ENCODE measurements at regions not wholly inside any gene's neighbourhood (a gene's known extent, or its start where the extent isn't known, plus 50 kb on each side); places are given as distances from the start of the nearest gene placed in this dataset.

GRCh38 chr7:142407939-142408570 lies 150.2 kb upstream of the PRSS58 start:
- no peak overlapping the region for H3K4me3 Mint-ChIP-seq
- no peak overlapping the region for H3K27ac ChIP-seq (ENCODE audit: low read depth)
- H4K20me1 ChIP-seq (replicated peaks; ENCODE audit: insufficient read depth) = no peaks in the 10 kb centered on the region
- H3K27ac Mint-ChIP-seq = no peak overlapping the region; the same call in 1 of the 2 replicates
- DNase-seq (ENCODE audit: low spot score) = no peak
- H3K36me3 Mint-ChIP-seq (ENCODE audit: low read depth) = no peaks in the 10 kb centered on the region
- peaks cover 2% of the 10 kb centered on the region for H3K27me3 Mint-ChIP-seq (ENCODE audit: insufficient read depth, low read depth, poor library complexity)
- no peak overlapping the region for H3K4me3 ChIP-seq
- H3K4me1 ChIP-seq (ENCODE audit: insufficient read depth) = no peaks in the 10 kb centered on the region
- no peaks in the 10 kb centered on the region for H3K27me3 ChIP-seq (ENCODE audit: insufficient read depth)
- H3K36me3 ChIP-seq (ENCODE audit: insufficient read depth) = no peaks in the 10 kb centered on the region
- no peaks in the 10 kb centered on the region for H3K9me2 ChIP-seq (ENCODE audit: insufficient read depth)
- TF ChIP-seq CREB1 (CRISPR knock-in tag; IDR thresholded peaks at IDR 0.05; ENCODE audit: low read depth) (no peak), ETS1 (IDR thresholded peaks at IDR 0.05) (no peak), EZH2 (IDR thresholded peaks at IDR 0.05; ENCODE audit: low read depth, unreplicated experiment) (no peak), POLR2AphosphoS5 (IDR thresholded peaks at IDR 0.05; ENCODE audit: low read depth) (no peak), STAT1 (IDR thresholded peaks at IDR 0.05; ENCODE audit: unreplicated experiment) (no peak), EZH2phosphoT487 (IDR thresholded peaks at IDR 0.05; ENCODE audit: unreplicated experiment) (no peak), JUNB (IDR thresholded peaks at IDR 0.05; ENCODE audit: unreplicated experiment) (no peak), ZNF331 (CRISPR knock-in tag; IDR thresholded peaks at IDR 0.05; ENCODE audit: low read depth) (no peak), ZNF114 (CRISPR knock-in tag; IDR thresholded peaks at IDR 0.05) (no peak), NANOG (IDR thresholded peaks at IDR 0.05; ENCODE audit: borderline replicate concordance) (no peak)
- TF ChIP-seq, protein P1, sequence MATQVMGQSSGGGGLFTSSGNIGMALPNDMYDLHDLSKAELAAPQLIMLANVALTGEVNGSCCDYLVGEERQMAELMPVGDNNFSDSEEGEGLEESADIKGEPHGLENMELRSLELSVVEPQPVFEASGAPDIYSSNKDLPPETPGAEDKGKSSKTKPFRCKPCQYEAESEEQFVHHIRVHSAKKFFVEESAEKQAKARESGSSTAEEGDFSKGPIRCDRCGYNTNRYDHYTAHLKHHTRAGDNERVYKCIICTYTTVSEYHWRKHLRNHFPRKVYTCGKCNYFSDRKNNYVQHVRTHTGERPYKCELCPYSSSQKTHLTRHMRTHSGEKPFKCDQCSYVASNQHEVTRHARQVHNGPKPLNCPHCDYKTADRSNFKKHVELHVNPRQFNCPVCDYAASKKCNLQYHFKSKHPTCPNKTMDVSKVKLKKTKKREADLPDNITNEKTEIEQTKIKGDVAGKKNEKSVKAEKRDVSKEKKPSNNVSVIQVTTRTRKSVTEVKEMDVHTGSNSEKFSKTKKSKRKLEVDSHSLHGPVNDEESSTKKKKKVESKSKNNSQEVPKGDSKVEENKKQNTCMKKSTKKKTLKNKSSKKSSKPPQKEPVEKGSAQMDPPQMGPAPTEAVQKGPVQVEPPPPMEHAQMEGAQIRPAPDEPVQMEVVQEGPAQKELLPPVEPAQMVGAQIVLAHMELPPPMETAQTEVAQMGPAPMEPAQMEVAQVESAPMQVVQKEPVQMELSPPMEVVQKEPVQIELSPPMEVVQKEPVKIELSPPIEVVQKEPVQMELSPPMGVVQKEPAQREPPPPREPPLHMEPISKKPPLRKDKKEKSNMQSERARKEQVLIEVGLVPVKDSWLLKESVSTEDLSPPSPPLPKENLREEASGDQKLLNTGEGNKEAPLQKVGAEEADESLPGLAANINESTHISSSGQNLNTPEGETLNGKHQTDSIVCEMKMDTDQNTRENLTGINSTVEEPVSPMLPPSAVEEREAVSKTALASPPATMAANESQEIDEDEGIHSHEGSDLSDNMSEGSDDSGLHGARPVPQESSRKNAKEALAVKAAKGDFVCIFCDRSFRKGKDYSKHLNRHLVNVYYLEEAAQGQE (IDR thresholded peaks at IDR 0.05; ENCODE audit: unreplicated experiment) = no peak
- TF ChIP-seq, protein P2, sequence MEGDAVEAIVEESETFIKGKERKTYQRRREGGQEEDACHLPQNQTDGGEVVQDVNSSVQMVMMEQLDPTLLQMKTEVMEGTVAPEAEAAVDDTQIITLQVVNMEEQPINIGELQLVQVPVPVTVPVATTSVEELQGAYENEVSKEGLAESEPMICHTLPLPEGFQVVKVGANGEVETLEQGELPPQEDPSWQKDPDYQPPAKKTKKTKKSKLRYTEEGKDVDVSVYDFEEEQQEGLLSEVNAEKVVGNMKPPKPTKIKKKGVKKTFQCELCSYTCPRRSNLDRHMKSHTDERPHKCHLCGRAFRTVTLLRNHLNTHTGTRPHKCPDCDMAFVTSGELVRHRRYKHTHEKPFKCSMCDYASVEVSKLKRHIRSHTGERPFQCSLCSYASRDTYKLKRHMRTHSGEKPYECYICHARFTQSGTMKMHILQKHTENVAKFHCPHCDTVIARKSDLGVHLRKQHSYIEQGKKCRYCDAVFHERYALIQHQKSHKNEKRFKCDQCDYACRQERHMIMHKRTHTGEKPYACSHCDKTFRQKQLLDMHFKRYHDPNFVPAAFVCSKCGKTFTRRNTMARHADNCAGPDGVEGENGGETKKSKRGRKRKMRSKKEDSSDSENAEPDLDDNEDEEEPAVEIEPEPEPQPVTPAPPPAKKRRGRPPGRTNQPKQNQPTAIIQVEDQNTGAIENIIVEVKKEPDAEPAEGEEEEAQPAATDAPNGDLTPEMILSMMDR (conservative IDR thresholded peaks at IDR 0.05; ENCODE audit: low read depth in 2 of 2) = no peak
- TF ChIP-seq, protein P3, sequence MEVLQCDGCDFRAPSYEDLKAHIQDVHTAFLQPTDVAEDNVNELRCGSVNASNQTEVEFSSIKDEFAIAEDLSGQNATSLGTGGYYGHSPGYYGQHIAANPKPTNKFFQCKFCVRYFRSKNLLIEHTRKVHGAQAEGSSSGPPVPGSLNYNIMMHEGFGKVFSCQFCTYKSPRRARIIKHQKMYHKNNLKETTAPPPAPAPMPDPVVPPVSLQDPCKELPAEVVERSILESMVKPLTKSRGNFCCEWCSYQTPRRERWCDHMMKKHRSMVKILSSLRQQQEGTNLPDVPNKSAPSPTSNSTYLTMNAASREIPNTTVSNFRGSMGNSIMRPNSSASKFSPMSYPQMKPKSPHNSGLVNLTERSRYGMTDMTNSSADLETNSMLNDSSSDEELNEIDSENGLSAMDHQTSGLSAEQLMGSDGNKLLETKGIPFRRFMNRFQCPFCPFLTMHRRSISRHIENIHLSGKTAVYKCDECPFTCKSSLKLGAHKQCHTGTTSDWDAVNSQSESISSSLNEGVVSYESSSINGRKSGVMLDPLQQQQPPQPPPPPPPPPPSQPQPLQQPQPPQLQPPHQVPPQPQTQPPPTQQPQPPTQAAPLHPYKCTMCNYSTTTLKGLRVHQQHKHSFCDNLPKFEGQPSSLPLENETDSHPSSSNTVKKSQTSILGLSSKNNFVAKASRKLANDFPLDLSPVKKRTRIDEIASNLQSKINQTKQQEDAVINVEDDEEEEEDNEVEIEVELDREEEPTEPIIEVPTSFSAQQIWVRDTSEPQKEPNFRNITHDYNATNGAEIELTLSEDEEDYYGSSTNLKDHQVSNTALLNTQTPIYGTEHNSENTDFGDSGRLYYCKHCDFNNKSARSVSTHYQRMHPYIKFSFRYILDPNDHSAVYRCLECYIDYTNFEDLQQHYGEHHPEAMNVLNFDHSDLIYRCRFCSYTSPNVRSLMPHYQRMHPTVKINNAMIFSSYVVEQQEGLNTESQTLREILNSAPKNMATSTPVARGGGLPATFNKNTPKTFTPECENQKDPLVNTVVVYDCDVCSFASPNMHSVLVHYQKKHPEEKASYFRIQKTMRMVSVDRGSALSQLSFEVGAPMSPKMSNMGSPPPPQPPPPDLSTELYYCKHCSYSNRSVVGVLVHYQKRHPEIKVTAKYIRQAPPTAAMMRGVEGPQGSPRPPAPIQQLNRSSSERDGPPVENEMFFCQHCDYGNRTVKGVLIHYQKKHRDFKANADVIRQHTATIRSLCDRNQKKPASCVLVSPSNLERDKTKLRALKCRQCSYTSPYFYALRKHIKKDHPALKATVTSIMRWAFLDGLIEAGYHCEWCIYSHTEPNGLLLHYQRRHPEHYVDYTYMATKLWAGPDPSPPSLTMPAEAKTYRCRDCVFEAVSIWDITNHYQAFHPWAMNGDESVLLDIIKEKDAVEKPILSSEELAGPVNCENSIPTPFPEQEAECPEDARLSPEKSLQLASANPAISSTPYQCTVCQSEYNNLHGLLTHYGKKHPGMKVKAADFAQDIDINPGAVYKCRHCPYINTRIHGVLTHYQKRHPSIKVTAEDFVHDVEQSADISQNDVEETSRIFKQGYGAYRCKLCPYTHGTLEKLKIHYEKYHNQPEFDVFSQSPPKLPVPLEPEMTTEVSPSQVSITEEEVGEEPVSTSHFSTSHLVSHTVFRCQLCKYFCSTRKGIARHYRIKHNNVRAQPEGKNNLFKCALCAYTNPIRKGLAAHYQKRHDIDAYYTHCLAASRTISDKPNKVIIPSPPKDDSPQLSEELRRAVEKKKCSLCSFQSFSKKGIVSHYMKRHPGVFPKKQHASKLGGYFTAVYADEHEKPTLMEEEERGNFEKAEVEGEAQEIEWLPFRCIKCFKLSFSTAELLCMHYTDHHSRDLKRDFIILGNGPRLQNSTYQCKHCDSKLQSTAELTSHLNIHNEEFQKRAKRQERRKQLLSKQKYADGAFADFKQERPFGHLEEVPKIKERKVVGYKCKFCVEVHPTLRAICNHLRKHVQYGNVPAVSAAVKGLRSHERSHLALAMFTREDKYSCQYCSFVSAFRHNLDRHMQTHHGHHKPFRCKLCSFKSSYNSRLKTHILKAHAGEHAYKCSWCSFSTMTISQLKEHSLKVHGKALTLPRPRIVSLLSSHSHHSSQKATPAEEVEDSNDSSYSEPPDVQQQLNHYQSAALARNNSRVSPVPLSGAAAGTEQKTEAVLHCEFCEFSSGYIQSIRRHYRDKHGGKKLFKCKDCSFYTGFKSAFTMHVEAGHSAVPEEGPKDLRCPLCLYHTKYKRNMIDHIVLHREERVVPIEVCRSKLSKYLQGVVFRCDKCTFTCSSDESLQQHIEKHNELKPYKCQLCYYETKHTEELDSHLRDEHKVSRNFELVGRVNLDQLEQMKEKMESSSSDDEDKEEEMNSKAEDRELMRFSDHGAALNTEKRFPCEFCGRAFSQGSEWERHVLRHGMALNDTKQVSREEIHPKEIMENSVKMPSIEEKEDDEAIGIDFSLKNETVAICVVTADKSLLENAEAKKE (CRISPR knock-in tag; IDR thresholded peaks at IDR 0.05) = no peak
- H3K9me3 Mint-ChIP-seq = no peaks in the 10 kb centered on the region; the same call in 2 of the 3 replicates
- H3F3A ChIP-seq (replicated peaks; ENCODE audit: low read depth) = no peaks in the 10 kb centered on the region
- H2AFZ ChIP-seq = peak overlapping the region; percentile 52; the same call in 1 of the 2 replicates
- peaks cover 4% of the 10 kb centered on the region; the same call in 1 of the 3 replicates for H3K4me1 Mint-ChIP-seq
- no peak for ATAC-seq
- no peak overlapping the region for H3K4me2 ChIP-seq
- no peaks in the 10 kb centered on the region for H3K79me2 ChIP-seq (replicated peaks; ENCODE audit: insufficient read depth)

Data from GM23338 (cell line).